Stimulated activated CD4-positive, alpha-beta T cell treated with anti-CD3 and anti-CD28 coated beads, Interleukin-12 subunit alpha, Interleukin-12 subunit beta, amount 100 ng/mL, for 48 hours (primary cell): ENCODE measurements at regions not wholly inside any gene's neighbourhood (a gene's known extent, or its start where the extent isn't known, plus 50 kb on each side); places are given as distances from the start of the nearest gene placed in this dataset.
"Not testable (repeated sequence)": the region's sequence is repeated elsewhere in the genome, so short reads cannot be mapped to it uniquely, and the experiment has no call there.

Experiments used
- DNase-seq, 3 donors: peaks; one replicate each; pipeline ENCODE4 v3.0.0-alpha.2; 2020; ENCODE audit warnings: low read depth in 2 of 3, low spot score in 1 of 3

DNA sequence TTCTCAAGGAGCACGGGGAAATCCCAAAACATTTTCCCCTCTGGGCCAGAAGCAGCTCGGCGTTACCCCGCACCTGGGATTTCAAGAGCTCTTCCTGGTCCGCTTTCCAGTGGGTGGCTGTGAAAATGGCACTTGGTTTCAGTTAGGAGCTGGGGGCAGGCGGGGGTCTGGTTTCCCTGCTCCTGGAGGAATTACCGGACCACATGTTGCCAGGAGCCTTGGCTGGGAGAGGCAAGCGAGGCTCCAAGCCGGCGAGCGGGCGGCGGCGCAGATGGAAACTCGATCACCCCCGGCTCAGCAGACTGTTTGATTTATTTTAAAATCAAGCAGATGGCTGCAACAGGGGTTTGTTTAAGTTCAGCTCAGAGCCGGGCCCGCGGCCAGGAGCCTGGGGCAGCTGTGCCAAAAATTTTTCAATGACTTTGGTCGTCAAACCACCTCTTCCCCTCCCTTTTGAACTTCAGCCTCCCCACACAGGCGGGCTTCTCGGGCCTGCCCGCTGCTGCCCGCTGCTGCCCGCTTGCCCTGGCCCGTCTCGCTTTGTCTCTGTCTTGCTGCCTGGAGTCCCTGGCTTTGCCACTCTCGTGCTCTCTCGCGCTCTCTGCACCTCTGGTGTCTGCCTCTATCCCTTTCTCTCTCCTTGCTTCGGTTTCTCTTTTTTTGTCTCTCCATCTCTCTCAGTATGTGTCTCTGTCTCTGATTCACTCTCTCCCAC is 108.0 kb upstream of the CIBAR2 start:
- DNase-seq: no peak

GRCh38 chr16:85220964-85221731 is 108.9 kb upstream of the CIBAR2 start:
- no peak for DNase-seq

- no peak for DNase-seq
Observed at GRCh38 chr16:85221771-85222154, 109.5 kb upstream of the CIBAR2 start.

DNA sequence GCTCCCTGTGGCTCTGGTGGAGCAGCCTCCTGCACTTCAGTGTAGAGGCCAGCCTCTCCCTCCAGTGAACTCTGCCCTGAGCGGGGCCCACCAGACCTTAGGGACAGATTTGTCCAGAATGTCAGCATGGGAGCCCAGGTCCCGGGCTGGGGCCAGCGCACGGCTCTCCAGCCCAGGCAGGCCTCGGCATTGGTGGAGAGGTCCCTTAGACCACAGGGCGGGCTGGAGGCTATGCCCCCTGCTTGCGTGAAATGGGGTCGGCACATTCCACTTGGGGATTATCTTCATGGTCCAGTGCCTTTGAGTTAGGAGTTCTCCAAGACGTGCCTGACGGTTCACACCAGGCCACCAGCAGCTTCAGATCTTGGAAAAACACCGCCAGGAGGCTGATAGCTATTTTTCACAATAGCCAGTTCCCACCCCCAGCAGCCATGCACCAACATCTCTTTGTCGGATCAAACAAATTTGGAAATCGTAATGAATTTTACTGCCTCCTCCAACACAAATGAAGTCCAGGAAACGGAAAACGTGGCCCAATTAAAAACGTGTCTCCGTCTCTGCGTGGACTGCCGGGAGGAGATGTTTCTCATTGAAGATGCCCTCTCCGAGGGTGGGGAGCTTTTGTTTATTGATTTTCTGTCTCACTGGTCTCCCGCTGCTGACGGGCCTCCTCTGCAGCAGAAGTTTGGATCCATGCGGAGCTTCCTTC is 110.0 kb upstream of the CIBAR2 start:
- DNase-seq: no peak

- no peak for DNase-seq
Observed at GRCh38 chr16:85225257-85225656, 113.0 kb upstream of the CIBAR2 start.

DNA sequence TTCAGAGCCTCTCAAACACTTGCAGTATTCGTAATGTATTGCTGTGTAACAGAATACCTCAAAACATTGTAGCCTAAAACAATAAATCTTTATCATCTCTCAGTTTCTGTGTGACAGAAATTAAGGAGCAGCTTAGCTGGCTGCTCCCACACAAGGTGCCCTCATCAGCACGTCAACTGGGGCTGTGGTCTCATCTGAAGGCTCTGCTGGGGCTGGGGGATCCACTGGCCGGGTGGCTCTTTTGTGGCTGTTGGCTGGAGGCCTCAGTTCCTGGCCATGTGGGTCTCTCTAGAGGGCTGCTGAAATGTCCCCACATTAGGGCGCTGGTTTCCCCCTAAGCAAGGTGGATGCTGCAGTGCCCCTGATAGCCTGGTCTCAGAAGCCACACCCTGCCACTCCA is 113.4 kb upstream of the CIBAR2 start:
- DNase-seq: no peak

DNA sequence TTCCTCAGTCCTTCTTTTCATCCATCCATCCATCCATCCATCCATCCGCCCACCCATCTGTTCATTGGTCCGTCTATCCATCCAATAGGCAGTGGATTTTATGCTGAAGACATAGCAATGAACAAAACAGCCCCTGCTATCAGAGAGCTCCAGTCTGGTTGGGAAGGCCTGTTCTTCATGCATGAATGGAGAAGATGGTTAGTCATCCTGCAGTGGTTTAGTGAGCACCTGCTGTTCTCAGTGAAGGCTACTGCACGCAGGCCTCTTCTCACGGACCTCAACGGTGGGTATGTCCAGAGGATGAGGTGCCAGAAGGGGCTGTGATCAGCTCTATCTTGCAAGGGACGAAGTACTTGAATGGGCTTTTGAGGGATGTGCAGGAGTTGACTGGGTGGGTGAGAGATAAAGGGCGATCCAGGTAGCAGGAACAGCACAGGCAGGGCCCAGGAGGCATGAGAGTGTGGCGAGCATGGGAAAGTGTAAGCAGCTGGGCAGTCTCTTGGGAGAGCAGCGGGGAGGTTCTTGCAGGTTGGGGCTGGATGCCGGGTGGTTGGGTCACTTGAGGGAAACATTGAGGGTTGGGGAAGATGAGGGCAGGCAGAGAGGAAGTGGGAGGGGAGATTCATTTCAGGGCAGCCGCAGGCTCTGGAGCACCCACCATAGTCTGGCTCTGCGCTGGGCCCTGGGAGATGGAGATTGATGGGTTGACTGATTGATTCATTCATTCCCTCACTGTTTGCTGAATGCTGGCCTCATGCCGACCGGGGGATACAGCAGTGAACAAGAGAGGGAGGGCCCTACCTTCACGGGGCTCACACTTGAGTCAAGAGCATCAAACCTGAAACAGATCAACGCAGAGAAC is 115.0 kb upstream of the CIBAR2 start:
- no peak for DNase-seq

- no peak for DNase-seq
Observed at GRCh38 chr16:85227946-85228862, 115.9 kb upstream of the CIBAR2 start.

- DNase-seq: no peak
Observed at GRCh38 chr16:85228970-85229430, 116.7 kb upstream of the CIBAR2 start.

DNA sequence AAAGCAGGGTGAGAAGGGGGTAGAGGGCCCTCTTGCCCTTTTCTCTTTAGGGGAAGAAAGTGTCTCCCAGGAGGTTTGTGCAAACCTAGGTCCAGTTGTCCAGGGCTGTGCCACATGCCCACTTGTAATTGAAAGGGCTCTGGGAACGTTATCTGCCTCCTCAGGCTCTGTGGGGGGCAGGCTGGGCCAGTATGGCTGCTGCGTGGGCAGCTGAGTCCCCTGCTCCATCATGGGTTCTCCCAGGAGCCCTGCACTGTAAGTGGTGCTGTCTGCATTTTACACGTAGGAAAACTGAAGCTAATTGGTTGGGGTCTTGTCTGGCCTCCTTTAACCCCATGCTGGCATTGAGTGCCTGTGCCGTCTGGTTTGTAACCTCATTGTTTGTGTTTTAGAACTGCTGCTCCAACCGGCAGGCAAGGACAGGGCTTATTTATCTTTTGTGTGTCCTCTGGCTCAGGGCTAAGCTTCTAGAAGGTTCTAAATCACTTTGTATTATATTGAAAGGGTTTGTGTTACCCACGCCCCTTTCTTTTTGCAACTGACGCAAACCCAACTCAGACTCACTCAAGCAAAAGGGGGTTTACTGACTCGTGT is 117.7 kb upstream of the CIBAR2 start:
- DNase-seq: no peak

GRCh38 chr16:85230764-85231383 is 118.6 kb upstream of the CIBAR2 start:
- not testable (repeated sequence) for DNase-seq

DNA sequence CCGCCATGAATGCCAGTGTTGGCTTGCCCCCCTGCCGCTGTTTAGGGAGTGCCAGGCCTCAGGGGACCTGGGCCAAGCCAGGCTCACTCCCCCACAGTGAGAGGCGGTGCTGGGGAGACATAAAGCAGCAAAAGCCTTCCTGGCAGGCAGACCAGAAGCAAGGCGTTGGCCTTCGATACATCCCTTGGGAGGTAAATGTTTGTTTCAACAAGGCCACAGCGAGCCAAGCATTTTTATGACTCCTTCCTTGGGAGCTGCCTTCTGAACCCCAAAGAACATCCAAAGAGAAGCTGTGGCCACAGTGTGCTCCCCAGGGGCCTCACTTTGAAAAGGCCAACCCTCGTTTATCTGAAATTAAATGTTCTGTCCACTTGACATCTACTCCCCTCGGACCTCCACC is 119.7 kb upstream of the CIBAR2 start:
- DNase-seq: no peak

DNA sequence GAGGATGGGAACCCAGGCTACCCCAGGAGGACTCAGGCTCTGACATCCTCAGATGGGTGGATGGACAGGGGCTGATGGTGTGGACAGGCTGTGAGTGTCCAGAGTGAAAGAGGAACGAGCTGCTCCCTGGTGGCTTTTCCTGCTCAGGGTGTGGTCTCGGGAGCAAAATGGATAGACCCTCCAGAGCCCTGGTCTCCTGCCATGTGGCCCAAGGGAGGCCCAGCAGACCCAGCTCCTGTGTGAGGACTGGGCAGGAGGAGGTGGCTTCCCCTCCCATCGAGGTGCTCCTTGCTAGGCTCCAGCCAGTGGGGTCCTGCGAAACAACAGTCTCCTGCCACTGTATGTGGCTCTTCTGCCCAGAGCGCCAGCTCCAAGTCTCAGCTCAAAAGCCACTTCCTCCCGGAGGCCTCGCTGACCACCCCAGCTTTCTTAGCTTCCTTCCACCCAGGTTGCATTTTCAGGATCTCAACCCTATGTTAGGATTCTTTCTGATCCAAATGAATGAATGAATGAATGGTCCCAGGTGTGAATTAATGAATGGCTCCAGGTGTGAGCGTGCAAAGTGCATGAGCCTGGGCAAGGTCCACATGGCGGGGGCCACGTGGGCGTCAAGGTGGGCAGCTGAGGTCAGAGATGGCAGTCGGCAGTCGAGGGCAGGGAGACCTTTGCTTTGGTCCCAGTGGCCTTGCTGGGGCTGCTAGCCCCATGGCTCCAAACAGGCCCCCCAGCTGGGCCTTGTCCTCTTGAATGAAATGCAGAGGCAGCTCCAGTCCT is 120.3 kb upstream of the CIBAR2 start:
- DNase-seq: no peak

DNA sequence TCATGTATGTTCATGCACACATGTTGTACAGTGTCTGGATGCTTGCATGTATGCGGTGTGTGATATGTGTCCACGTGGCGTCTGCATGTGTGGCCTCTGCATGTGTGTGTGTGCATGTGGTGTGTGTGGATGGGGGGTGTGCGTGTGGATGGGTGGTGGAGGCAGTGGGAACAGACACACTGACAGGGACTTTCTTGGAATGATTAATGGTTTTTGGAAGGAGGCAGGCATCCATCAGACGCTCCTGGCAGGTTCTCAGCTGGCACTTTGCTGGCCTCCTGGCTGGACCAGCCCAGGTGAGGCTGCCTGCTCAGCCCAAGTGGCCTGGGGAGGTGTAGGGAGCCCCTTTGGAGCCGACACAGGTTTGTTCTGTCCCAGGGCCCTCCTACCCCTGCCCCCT is 121.2 kb upstream of the CIBAR2 start:
- DNase-seq: no peak

DNA sequence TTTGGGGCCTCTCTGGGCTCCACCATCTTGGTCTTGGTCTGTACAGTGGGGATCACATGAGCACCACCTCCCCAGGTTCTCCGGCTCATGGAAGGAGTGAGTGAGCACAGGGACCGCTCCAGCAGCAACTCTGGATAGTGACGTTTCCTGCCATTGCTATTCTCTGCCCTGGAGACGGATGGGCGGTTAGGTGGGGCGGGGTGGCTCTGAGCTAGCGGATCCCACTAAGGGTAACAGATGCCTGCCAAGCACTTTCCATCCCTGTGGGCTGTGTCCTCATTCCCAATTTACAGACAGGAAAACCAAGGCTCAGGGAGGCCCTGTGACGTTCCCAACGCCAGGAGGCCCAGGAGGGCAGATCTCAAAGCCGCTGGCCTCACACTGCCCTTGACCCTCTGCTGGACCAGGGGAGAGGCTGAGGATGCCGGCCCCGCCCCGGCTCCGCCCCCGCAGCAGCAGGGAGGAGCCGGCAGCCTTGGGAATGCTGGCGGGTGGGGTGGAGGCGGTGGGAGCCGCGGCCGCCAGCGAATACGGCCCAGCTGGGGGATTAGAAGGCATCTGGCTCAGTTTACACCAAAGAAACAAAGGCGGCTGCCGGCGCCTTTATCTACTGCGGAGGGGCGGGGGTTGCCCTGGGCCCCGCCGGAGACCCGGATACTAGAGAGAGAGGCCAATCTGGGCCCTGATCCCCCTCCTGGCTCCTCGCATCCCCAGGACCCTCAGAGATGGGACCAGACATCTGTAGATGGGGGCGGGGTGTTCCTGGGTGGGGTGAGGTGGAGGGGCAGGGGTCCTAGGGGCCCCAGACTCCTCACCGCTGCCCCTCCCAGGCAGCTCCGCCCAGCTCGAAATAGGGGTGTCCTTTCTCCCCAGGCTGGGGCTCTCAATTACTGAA is 122.3 kb upstream of the CIBAR2 start:
- no peak for DNase-seq

- no peak for DNase-seq
Observed at GRCh38 chr16:85235991-85236817, 123.9 kb upstream of the CIBAR2 start.

GRCh38 chr16:85236818-85237150 is 124.5 kb upstream of the CIBAR2 start:
- no peak for DNase-seq
